Activated naive CD8-positive, alpha-beta T cell treated with anti-CD3 and anti-CD28 coated beads, Interleukin-2, amount 50 U/mL, for 24 hours (primary cell): ENCODE measurements at regions not wholly inside any gene's neighbourhood (a gene's known extent, or its start where the extent isn't known, plus 50 kb on each side); places are given as distances from the start of the nearest gene placed in this dataset.

Source experiments
- ATAC-seq: fragments of 150-1000 bp; cut with Tn5 transposase; one replicate; pipeline ENCODE4 v1.10.0; 2021
- DNase-seq: peaks from one replicate; pipeline ENCODE4 v3.0.0; 2021
- H3K27ac Mint-ChIP-seq: one replicate; pipeline ENCODE4 v1.8.0; 2021; ENCODE audit warnings: mild to moderate bottlenecking, mixed read lengths
- H3K27me3 Mint-ChIP-seq: one replicate; pipeline ENCODE4 v1.8.0; 2021; ENCODE audit warnings: mixed read lengths
- H3K36me3 Mint-ChIP-seq: one replicate; pipeline ENCODE4 v1.8.0; 2021; ENCODE audit warnings: low read depth, mixed read lengths
- H3K4me1 Mint-ChIP-seq: one replicate; pipeline ENCODE4 v1.8.0; 2021; ENCODE audit warnings: mixed read lengths
- H3K4me3 Mint-ChIP-seq: one replicate; pipeline ENCODE4 v1.8.0; 2021; ENCODE audit warnings: mild to moderate bottlenecking, moderate library complexity, mixed read lengths
- H3K9me3 Mint-ChIP-seq: one replicate; pipeline ENCODE4 v1.8.0; 2021; ENCODE audit warnings: mixed read lengths

GRCh38 chr5:171728686-171729085 is 56.9 kb upstream of the SMIM23 start:
- no peak for ATAC-seq
- Mint-ChIP-seq H3K9me3 (peaks cover 5% of the 10 kb centered on the region), H3K4me1 (no peaks in the 10 kb centered on the region), H3K4me3 (no peak overlapping the region), H3K27ac (no peak overlapping the region), H3K27me3 (peaks cover 2% of the 10 kb centered on the region), H3K36me3 (no peaks in the 10 kb centered on the region)
- DNase-seq, result no peak
